B cell (primary cell): ENCODE measurements at regions not wholly inside any gene's neighbourhood (a gene's known extent, or its start where the extent isn't known, plus 50 kb on each side); places are given as distances from the start of the nearest gene placed in this dataset.

ENCODE experiments used
- ATAC-seq: fragments of 200-7000 bp; cut with Tn5 transposase; one replicate; pipeline ENCODE4 v1.10.0; 2021; ENCODE audit warnings: low read depth, mild to moderate bottlenecking, moderate number of reproducible peaks, moderate library complexity
- CTCF ChIA-PET: fragments of 350-600 bp; sonication (Branson Sonifier 250); formaldehyde crosslinking; loops from one replicate; lab custom pipeline; 2021; ENCODE audit warnings: antibody characterized with exemption, inconsistent platforms; lab: Charles Lee
- POLR2A ChIA-PET: fragments of 350-600 bp; sonication (Branson Sonifier 250); formaldehyde crosslinking; loops from one replicate; lab custom pipeline; 2021; ENCODE audit warnings: antibody characterized with exemption; lab: Charles Lee
- DNase-seq: peaks from one replicate; pipeline ENCODE4 v3.0.0; 2013
- H2AFZ ChIP-seq: 2 replicates; pipeline ENCODE4 v1.6.1; 2012; ENCODE audit warnings: mild to moderate bottlenecking, low read depth, low read length; ENCODE audit not compliant: insufficient read depth, poor library complexity, severe bottlenecking
- H3K27ac ChIP-seq, 2 donors: 1 replicate in 1 of 2; 2 replicates in 1 of 2; pipeline ENCODE4 v1.5.1; 2012 to 2013; ENCODE audit warnings: low read length in 2 of 2, mild to moderate bottlenecking in 2 of 2, moderate library complexity in 1 of 2
- H3K27me3 ChIP-seq, 4 experiments: fragments of 200-600 bp in 1 of 4; sonication (generic) in 1 of 4; replicated peaks in 1 of 4; 1 replicate in 2 of 4; 2 replicates in 2 of 4; pipeline versions ENCODE4 v1.6.1 to v1.7.0; 2013 to 2016; ENCODE audit warnings: low read length in 3 of 4, mild to moderate bottlenecking in 2 of 4, mixed read lengths in 1 of 4, moderate library complexity in 1 of 4; ENCODE audit not compliant: insufficient read depth in 4 of 4, control insufficient read depth in 3 of 4; ENCODE audit errors: control extremely low read depth in 1 of 4
- H3K36me3 ChIP-seq, 2 experiments: replicated peaks in 1 of 2; 1 replicate in 1 of 2; 2 replicates in 1 of 2; pipeline versions ENCODE4 v1.6.1 to v1.7.1; 2013; ENCODE audit warnings: low read length in 1 of 2; ENCODE audit not compliant: insufficient read depth in 2 of 2, control insufficient read depth in 1 of 2; ENCODE audit errors: control extremely low read depth in 1 of 2, extremely low read depth in 1 of 2
- H3K4me1 ChIP-seq, 2 donors: fragments of 200-600 bp in 1 of 2; sonication (generic) in 1 of 2; 1 replicate in 1 of 2; 2 replicates in 1 of 2; pipeline versions ENCODE4 v1.5.1 to v1.6.1; 2013 to 2017; ENCODE audit warnings: low read length in 2 of 2; ENCODE audit not compliant: control insufficient read depth in 2 of 2, insufficient read depth in 2 of 2
- H3K4me2 ChIP-seq: replicated peaks from 2 replicates; pipeline ENCODE3; 2012; ENCODE audit warnings: mild to moderate bottlenecking, low read depth, low read length; ENCODE audit not compliant: poor library complexity, severe bottlenecking
- H3K4me3 ChIP-seq, 5 experiments: fragments of 200-600 bp in 1 of 5; sonication (generic) in 1 of 5; 1 replicate in 3 of 5; 2 replicates in 2 of 5; pipeline versions ENCODE4 v1.5.1 to v1.7.0; 2011 to 2016; ENCODE audit warnings: low read length in 4 of 5, mild to moderate bottlenecking in 4 of 5, low read depth in 2 of 5, control low read depth in 1 of 5, moderate library complexity in 1 of 5; ENCODE audit not compliant: insufficient read depth in 1 of 5; ENCODE audit errors: control extremely low read depth in 1 of 5, extremely low read depth in 1 of 5
- H3K79me2 ChIP-seq: fragments of 200-600 bp; sonication (generic); one replicate; pipeline ENCODE4 v1.6.0; 2016; ENCODE audit warnings: low read length; ENCODE audit not compliant: control insufficient read depth, insufficient read depth
- H3K9ac ChIP-seq: fragments of 200-600 bp; sonication (generic); 2 replicates; pipeline ENCODE4 v1.6.1; 2017; ENCODE audit warnings: mild to moderate bottlenecking, low read length, moderate library complexity
- H3K9me3 ChIP-seq, 3 donors: one replicate each; pipeline versions ENCODE4 v1.6.1 to v1.7.1; 2013; ENCODE audit warnings: low read length in 2 of 3; ENCODE audit not compliant: control insufficient read depth in 2 of 3, insufficient read depth in 1 of 3; ENCODE audit errors: control extremely low read depth in 1 of 3
- H4K20me1 ChIP-seq: 2 replicates; pipeline ENCODE4 v1.6.0; 2012; ENCODE audit warnings: mild to moderate bottlenecking, low read length; ENCODE audit not compliant: insufficient read depth, control insufficient read depth, poor library complexity, severe bottlenecking
- H3K27ac Mint-ChIP-seq: one replicate; pipeline ENCODE4 v1.8.0; 2021; ENCODE audit warnings: mixed read lengths
- H3K27me3 Mint-ChIP-seq: one replicate; pipeline ENCODE4 v1.8.0; 2021; ENCODE audit warnings: mixed read lengths
- H3K4me1 Mint-ChIP-seq: one replicate; pipeline ENCODE4 v1.8.0; 2021; ENCODE audit warnings: mixed read lengths
- H3K4me3 Mint-ChIP-seq: one replicate; pipeline ENCODE4 v1.8.0; 2021; ENCODE audit warnings: mixed read lengths
- H3K9me3 Mint-ChIP-seq: one replicate; pipeline ENCODE4 v1.8.0; 2022; ENCODE audit warnings: mixed read lengths; ENCODE audit not compliant: insufficient read depth
- CTCF ChIP-seq: fragments of 200-600 bp; IDR thresholded peaks from one replicate; pipeline ENCODE4 v1.8.0; 2022; ENCODE audit warnings: antibody characterized with exemption, mild to moderate bottlenecking
- EZH2 ChIP-seq: IDR thresholded peaks from 2 replicates; pipeline ENCODE4 v1.6.1; 2012; ENCODE audit warnings: borderline replicate concordance, low read depth, mild to moderate bottlenecking, moderate library complexity, low read length; ENCODE audit not compliant: insufficient read depth, poor library complexity, severe bottlenecking
- WGBS: methylation state at CpG from one replicate; pipeline ENCODE4 v1.1.5; 2013; ENCODE audit warnings: missing lambda C conversion rate; ENCODE audit not compliant: insufficient coverage; 5-methylcytosine and 5-hydroxymethylcytosine counted together
- intact Hi-C: fragments of 100-400 bp; cut with micrococcal nuclease; formaldehyde crosslinking; loops from one replicate; pipeline ENCODE4 v1.10.0; 2022

GRCh38 chr15:69647142-69647513 is 194.5 kb downstream of the RPLP1 start:
- Histone ChIP-seq H3K4me1 (no peaks in the 10 kb centered on the region), H3K27me3 (peaks cover 0 to 11% (median 4%) of the 10 kb centered on the region in 4 experiments), H3K36me3 (no peaks in the 10 kb centered on the region), H2AFZ (no peak overlapping the region), H3K9me3 (peaks cover 0 to 4% (median 0%) of the 10 kb centered on the region in 3 donors), H3K79me2 (no peaks in the 10 kb centered on the region), H3K4me3 (no peak overlapping the region), H3K9ac (no peak overlapping the region), H4K20me1 (no peaks in the 10 kb centered on the region), H3K4me2 (no peak overlapping the region), H3K27ac (no peak overlapping the region)
- CTCF ChIA-PET: no interaction called here
- intact Hi-C loops: no loop called here
- H3K27ac Mint-ChIP-seq: no peak overlapping the region
- no peak for TF ChIP-seq EZH2
- no peak for TF ChIP-seq CTCF
- no peaks in the 10 kb centered on the region for H3K4me1 Mint-ChIP-seq
- no peak overlapping the region for H3K4me3 Mint-ChIP-seq
- peaks cover 56% of the 10 kb centered on the region for H3K27me3 Mint-ChIP-seq
- DNase-seq (no peak), ATAC-seq (no peak)
- POLR2A ChIA-PET: no interaction called here
- no peaks in the 10 kb centered on the region for H3K9me3 Mint-ChIP-seq
- WGBS: 100% methylated on average over 1 of the region's 1 CpG

GRCh38 chr15:69648212-69648611 is 195.6 kb downstream of the RPLP1 start:
- ChIA-PET POLR2A (no interaction called here), CTCF (no interaction called here)
- no peaks in the 10 kb centered on the region for H3K4me1 ChIP-seq
- Mint-ChIP-seq H3K9me3 (no peaks in the 10 kb centered on the region), H3K27ac (no peak overlapping the region), H3K27me3 (peaks cover 64% of the 10 kb centered on the region), H3K4me1 (no peaks in the 10 kb centered on the region), H3K4me3 (no peak overlapping the region)
- intact Hi-C loops: no loop called here
- H3K9ac ChIP-seq: no peak overlapping the region
- no peak overlapping the region for H3K4me2 ChIP-seq
- no peaks in the 10 kb centered on the region for H4K20me1 ChIP-seq
- no peak overlapping the region for H3K27ac ChIP-seq
- ATAC-seq (no peak), DNase-seq (no peak)
- no peak for TF ChIP-seq EZH2
- no peak for TF ChIP-seq CTCF
- 86% methylated on average over 14 of the region's 14 CpGs for WGBS
- H3K27me3 ChIP-seq: peaks cover 0 to 11% (median 4%) of the 10 kb centered on the region in 4 experiments
- no peak overlapping the region for H2AFZ ChIP-seq
- no peaks in the 10 kb centered on the region for H3K79me2 ChIP-seq
- H3K36me3 ChIP-seq: no peaks in the 10 kb centered on the region
- no peak overlapping the region for H3K4me3 ChIP-seq
- peaks cover 0 to 4% (median 0%) of the 10 kb centered on the region in 3 donors for H3K9me3 ChIP-seq
